Fibroblast of mammary gland (primary cell): ENCODE measurements at regions not wholly inside any gene's neighbourhood (a gene's known extent, or its start where the extent isn't known, plus 50 kb on each side); places are given as distances from the start of the nearest gene placed in this dataset.

Source experiments
- DNase-seq: peaks from one replicate; pipeline ENCODE4 v3.0.0-alpha.2; 2010; ENCODE audit warnings: low read depth
- H3K4me3 ChIP-seq: 2 replicates; pipeline ENCODE4 v1.5.1; 2011; ENCODE audit warnings: low read depth, mild to moderate bottlenecking, low read length, moderate library complexity; ENCODE audit not compliant: control insufficient read depth
- CTCF ChIP-seq: conservative IDR thresholded peaks from 2 replicates; pipeline ENCODE4 v1.5.1; 2011; ENCODE audit warnings: low read depth, low read length, inconsistent platforms; ENCODE audit not compliant: control insufficient read depth, insufficient read depth

- no peak overlapping the region for H3K4me3 ChIP-seq
- no peak for DNase-seq
- TF ChIP-seq CTCF, result no peak
Measured at GRCh38 chr10:78774614-78774998, 294.2 kb upstream of the ZMIZ1 start.

- TF ChIP-seq CTCF, result no peak
- peak; percentile 14 for DNase-seq
- H3K4me3 ChIP-seq, result no peak overlapping the region
Measured at GRCh38 chr10:78774999-78775711, 293.6 kb upstream of the ZMIZ1 start.

- H3K4me3 ChIP-seq, result no peak overlapping the region
- no peak for TF ChIP-seq CTCF
- no peak for DNase-seq
Measured at GRCh38 chr10:78775891-78776290, 292.9 kb upstream of the ZMIZ1 start.

GRCh38 chr10:78776756-78777155 lies 292.0 kb upstream of the ZMIZ1 start:
- DNase-seq, result no peak
- no peak for TF ChIP-seq CTCF
- H3K4me3 ChIP-seq, result no peak overlapping the region

GRCh38 chr10:78777466-78777865 lies 291.3 kb upstream of the ZMIZ1 start:
- no peak for TF ChIP-seq CTCF
- peak; percentile 30 for DNase-seq

GRCh38 chr10:78777867-78778266 lies 290.9 kb upstream of the ZMIZ1 start:
- DNase-seq, result peak; percentile 55
- no peak for TF ChIP-seq CTCF
- H3K4me3 ChIP-seq, result no peak overlapping the region

More at GRCh38 chr10:78777466-78777865, 291.3 kb upstream of the ZMIZ1 start:
- no peak overlapping the region for H3K4me3 ChIP-seq
